ENCODE measurements at regions not wholly inside any gene's neighbourhood (a gene's known extent, or its start where the extent isn't known, plus 50 kb on each side); places are given as distances from the start of the nearest gene placed in this dataset.

- TF ChIP-seq MTA3 (IDR thresholded peaks at IDR 0.05; ENCODE audit: borderline replicate concordance, low read length) = no peak
- TF ChIP-seq USF1 (IDR thresholded peaks at IDR 0.05; ENCODE audit: borderline replicate concordance, extremely low read length, insufficient read depth, low read depth, low read length) = no peak
- no peak for TF ChIP-seq TCF3 (IDR thresholded peaks at IDR 0.05; ENCODE audit: borderline replicate concordance, insufficient read depth, low read depth, low read length)
- no peak for TF ChIP-seq CUX1 (IDR thresholded peaks at IDR 0.05; ENCODE audit: insufficient replicate concordance, low read depth, low read length)
- TF ChIP-seq JUND (IDR thresholded peaks at IDR 0.05; ENCODE audit: low read depth, low read length) = no peak
- TF ChIP-seq ZSCAN29 (IDR thresholded peaks at IDR 0.05) = no peak
- no peak for TF ChIP-seq BACH1 (IDR thresholded peaks at IDR 0.05; ENCODE audit: borderline replicate concordance)
- no peak for TF ChIP-seq CTCF (IDR thresholded peaks at IDR 0.05 in 2 of 3, conservative IDR thresholded peaks at IDR 0.05 in 1 of 3; ENCODE audit: control insufficient read depth in 2 of 3, extremely low read depth in 1 of 3, insufficient read depth in 1 of 3, low read depth in 3 of 3, low read length in 3 of 3)
Measured at GRCh38 chr15:47378527-47378926, 338.8 kb upstream of the SEMA6D start (continued).

Measured in GM12878 (cell line).